H1 (cell line): ENCODE measurements at regions not wholly inside any gene's neighbourhood (a gene's known extent, or its start where the extent isn't known, plus 50 kb on each side); places are given as distances from the start of the nearest gene placed in this dataset.

ENCODE experiments used
- CTCF ChIA-PET: fragments of 300-600 bp; sonication (Branson Sonifier 250); formaldehyde crosslinking; loops from one replicate; lab custom pipeline; 2021; ENCODE audit not compliant: partially characterized antibody; lab: Charles Lee
- POLR2A ChIA-PET: fragments of 300-600 bp; sonication (Branson Sonifier 250); formaldehyde crosslinking; loops from one replicate; lab custom pipeline; 2021; ENCODE audit warnings: inconsistent platforms; ENCODE audit not compliant: partially characterized antibody; lab: Charles Lee
- DNase-seq, 2 experiments: peaks; one replicate each; pipeline versions ENCODE4 v3.0.0 to v3.0.0-alpha.2; 2010 to 2022; ENCODE audit warnings: low spot score in 2 of 2, low read depth in 1 of 2, mixed read lengths in 1 of 2
- FAIRE-seq: peaks from 2 replicates; lab custom pipeline; 2011; peaks lifted over from hg19 to GRCh38; lab: Jason Lieb, UNC
- H2AFZ ChIP-seq: 2 replicates; pipeline ENCODE4 v1.8.1; 2012; ENCODE audit warnings: low read length, inconsistent platforms
- H2AK5ac ChIP-seq: 2 replicates; pipeline ENCODE4 v1.6.1; 2013; ENCODE audit warnings: low read depth, low read length
- H2BK120ac ChIP-seq: replicated peaks from 2 replicates; pipeline ENCODE3; 2013; ENCODE audit warnings: low read depth, low read length, inconsistent platforms
- H2BK12ac ChIP-seq: 2 replicates; pipeline ENCODE4 v1.6.1; 2013; ENCODE audit warnings: low read depth, low read length
- H2BK15ac ChIP-seq: 2 replicates; pipeline ENCODE4 v1.6.1; 2013; ENCODE audit warnings: low read length
- H2BK20ac ChIP-seq: 2 replicates; pipeline ENCODE4 v1.6.1; 2013; ENCODE audit warnings: low read length
- H2BK5ac ChIP-seq: 2 replicates; pipeline ENCODE4 v1.6.1; 2013; ENCODE audit warnings: low read depth, low read length
- H3K14ac ChIP-seq: 2 replicates; pipeline ENCODE4 v1.6.1; 2013; ENCODE audit warnings: inconsistent platforms; ENCODE audit not compliant: insufficient read length
- H3K18ac ChIP-seq: 2 replicates; pipeline ENCODE4 v1.6.1; 2013; ENCODE audit warnings: low read length; ENCODE audit errors: extremely low read depth
- H3K23ac ChIP-seq: 2 replicates; pipeline ENCODE4 v1.6.1; 2013; ENCODE audit warnings: inconsistent platforms; ENCODE audit not compliant: insufficient read length
- H3K23me2 ChIP-seq: 2 replicates; pipeline ENCODE4 v1.6.1; 2013; ENCODE audit warnings: low read depth, low read length
- H3K27ac ChIP-seq: 2 replicates; pipeline ENCODE4 v1.6.1; 2011; ENCODE audit warnings: low read depth, low read length, inconsistent platforms
- H3K27me3 ChIP-seq, 4 experiments: replicated peaks in 1 of 4; 1 replicate in 1 of 4; 2 replicates in 3 of 4; pipeline versions ENCODE4 v1.6.1 to v1.8.1; 2011 to 2013; ENCODE audit warnings: low read length in 3 of 4, mild to moderate bottlenecking in 3 of 4, inconsistent platforms in 2 of 4, mixed read lengths in 2 of 4, moderate library complexity in 1 of 4; ENCODE audit not compliant: control insufficient read depth in 3 of 4, insufficient read depth in 3 of 4; ENCODE audit errors: extremely low read depth in 1 of 4
- H3K36me3 ChIP-seq, 4 experiments: 2 replicates each; pipeline versions ENCODE4 v1.6.1 to v1.8.1; 2011 to 2013; ENCODE audit warnings: mild to moderate bottlenecking in 4 of 4, low read length in 3 of 4, moderate library complexity in 2 of 4, control low read depth in 1 of 4, inconsistent platforms in 1 of 4; ENCODE audit not compliant: insufficient read depth in 4 of 4, control insufficient read depth in 2 of 4
- H3K4ac ChIP-seq: replicated peaks from 2 replicates; pipeline ENCODE3; 2013; ENCODE audit warnings: low read length, low read depth, mixed read lengths, inconsistent platforms; ENCODE audit not compliant: insufficient read length
- H3K4me1 ChIP-seq, 4 experiments: replicated peaks in 1 of 4; 1 replicate in 1 of 4; 2 replicates in 3 of 4; pipeline versions ENCODE4 v1.6.1 to v1.8.1; 2011 to 2013; ENCODE audit warnings: low read length in 3 of 4, inconsistent platforms in 2 of 4, mixed read lengths in 1 of 4; ENCODE audit not compliant: insufficient read depth in 4 of 4, control insufficient read depth in 3 of 4
- H3K4me2 ChIP-seq, 2 experiments: 2 replicates each; pipeline versions ENCODE4 v1.6.1 to v1.8.1; 2011 to 2013; ENCODE audit warnings: low read depth in 2 of 2, low read length in 2 of 2, control low read depth in 1 of 2, inconsistent platforms in 1 of 2, mild to moderate bottlenecking in 1 of 2; ENCODE audit not compliant: insufficient read depth in 1 of 2
- H3K4me3 ChIP-seq, 4 experiments: fragments of 200-600, 300-600 bp in 1 of 4; sonication (generic), shearing (Covaris generic), sonication (Bioruptor Twin) in 1 of 4; 2 replicates each; pipeline versions ENCODE4 v1.5.1 to v1.8.1; 2011 to 2016; ENCODE audit warnings: low read length in 4 of 4, low read depth in 3 of 4, control low read depth in 2 of 4, inconsistent platforms in 2 of 4, mild to moderate bottlenecking in 2 of 4, mixed read lengths in 1 of 4, moderate library complexity in 1 of 4; ENCODE audit not compliant: insufficient read depth in 2 of 4; ENCODE audit errors: extremely low read depth in 1 of 4
- H3K56ac ChIP-seq: replicated peaks from 2 replicates; pipeline ENCODE3; 2013; ENCODE audit warnings: low read depth, mild to moderate bottlenecking, mixed read lengths, low read length, inconsistent platforms; ENCODE audit not compliant: insufficient read length
- H3K79me1 ChIP-seq: 2 replicates; pipeline ENCODE4 v1.6.1; 2013; ENCODE audit warnings: low read depth, low read length, control low read depth
- H3K79me2 ChIP-seq, 2 experiments: 2 replicates each; pipeline versions ENCODE4 v1.6.1 to v1.8.1; 2012 to 2013; ENCODE audit warnings: low read length in 2 of 2, mild to moderate bottlenecking in 2 of 2, inconsistent platforms in 1 of 2; ENCODE audit not compliant: insufficient read depth in 2 of 2, control insufficient read depth in 1 of 2
- H3K9ac ChIP-seq, 4 experiments: replicated peaks in 1 of 4; 1 replicate in 1 of 4; 2 replicates in 3 of 4; pipeline versions ENCODE4 v1.6.1 to v1.8.1; 2011 to 2013; ENCODE audit warnings: low read depth in 3 of 4, low read length in 3 of 4, control low read depth in 2 of 4, mild to moderate bottlenecking in 2 of 4, moderate library complexity in 2 of 4, inconsistent platforms in 1 of 4; ENCODE audit errors: extremely low read depth in 1 of 4
- H3K9me3 ChIP-seq, 2 experiments: 2 replicates each; pipeline versions ENCODE4 v1.6.1 to v1.8.1; 2012 to 2013; ENCODE audit warnings: mild to moderate bottlenecking in 2 of 2, moderate library complexity in 2 of 2, control low read depth in 1 of 2, inconsistent platforms in 1 of 2, low read depth in 1 of 2, low read length in 1 of 2, mixed read lengths in 1 of 2; ENCODE audit not compliant: insufficient read depth in 2 of 2
- H4K20me1 ChIP-seq, 2 experiments: replicated peaks in 1 of 2; 2 replicates each; pipeline versions ENCODE3 to v1.8.1; 2011 to 2013; ENCODE audit warnings: inconsistent platforms in 2 of 2, low read length in 2 of 2, mild to moderate bottlenecking in 1 of 2; ENCODE audit not compliant: insufficient read depth in 2 of 2, control insufficient read depth in 1 of 2
- H4K5ac ChIP-seq: 2 replicates; pipeline ENCODE4 v1.6.1; 2013; ENCODE audit warnings: low read length, low read depth, mixed read lengths, inconsistent platforms; ENCODE audit not compliant: insufficient read length
- H4K8ac ChIP-seq: 2 replicates; pipeline ENCODE4 v1.8.0; 2013; ENCODE audit warnings: mild to moderate bottlenecking, moderate library complexity, low read length, inconsistent platforms; ENCODE audit not compliant: insufficient read depth; ENCODE audit errors: extremely low read depth
- H4K91ac ChIP-seq: replicated peaks from 2 replicates; pipeline ENCODE3; 2013; ENCODE audit warnings: low read length, mixed read lengths, inconsistent platforms; ENCODE audit not compliant: insufficient read length
- EP300 ChIP-seq, 2 experiments: IDR thresholded peaks; 1 replicate in 1 of 2; 2 replicates in 1 of 2; pipeline ENCODE4 v1.6.1; 2011 to 2012; ENCODE audit warnings: low read depth in 2 of 2, low read length in 2 of 2, mild to moderate bottlenecking in 2 of 2, borderline replicate concordance in 1 of 2, inconsistent platforms in 1 of 2, moderate library complexity in 1 of 2
- GABPA ChIP-seq: IDR thresholded peaks from 2 replicates; pipeline ENCODE4 v1.6.1; 2011; ENCODE audit warnings: mild to moderate bottlenecking, low read length, moderate library complexity, borderline replicate concordance; ENCODE audit not compliant: insufficient read depth
- KDM1A ChIP-seq: fragments of 200-600, 300-600 bp; sonication (generic); IDR thresholded peaks from 2 replicates; pipeline ENCODE4 v1.7.1; 2016; ENCODE audit warnings: mild to moderate bottlenecking, low read length, borderline replicate concordance
- PHF8 ChIP-seq: fragments of 200-600 bp; sonication (generic); conservative IDR thresholded peaks from 2 replicates; pipeline ENCODE4 v1.7.1; 2012; ENCODE audit warnings: low read depth, mild to moderate bottlenecking, inconsistent platforms, low read length, moderate library complexity
- RNF2 ChIP-seq: fragments of 200-900, 300-1000 bp; sonication (generic); IDR thresholded peaks from 2 replicates; pipeline ENCODE4 v1.7.1; 2016; ENCODE audit warnings: borderline replicate concordance, low read depth, mild to moderate bottlenecking, antibody characterized with exemption, low read length; ENCODE audit not compliant: poor library complexity, severe bottlenecking; ENCODE audit errors: missing control alignments
- SP4 ChIP-seq: IDR thresholded peaks from 2 replicates; pipeline ENCODE4 v1.6.1; 2012; ENCODE audit warnings: low read length, inconsistent platforms
- WGBS, 2 experiments: shearing (Covaris generic) in 1 of 2; methylation state at CpG; one replicate each; pipeline versions ENCODE4 v1.1.6 to v1.1.7; 2013 to 2015; ENCODE audit warnings: low lambda C conversion rate in 2 of 2, mixed read lengths in 2 of 2, inconsistent platforms in 1 of 2, low coverage in 1 of 2, missing lambda C conversion rate in 1 of 2; ENCODE audit not compliant: insufficient replicate concordance in 2 of 2, insufficient coverage in 1 of 2, insufficient read length in 1 of 2; ENCODE audit errors: extremely low coverage in 1 of 2, missing lambda C conversion rate in 1 of 2; 5-methylcytosine and 5-hydroxymethylcytosine counted together

GRCh38 chr9:134987376-134987775 lies 69.7 kb upstream of the FCN1 start:
- no peaks in the 10 kb centered on the region for H3K79me1 ChIP-seq
- FAIRE-seq: no peak
- H2BK20ac ChIP-seq: no peak overlapping the region
- CTCF ChIA-PET: interaction anchor here (1.1 to 1.5 kb wide), 2 partner anchors 26 to 129 kb away, joined by 3 read pairs; no protein-coding TSS in a partner anchor
- TF ChIP-seq PHF8 (no peak), KDM1A (no peak), RNF2 (no peak), EP300 (IDR thresholded peaks at IDR 0.05; ENCODE audit: borderline replicate concordance in 1 of 2, low read depth in 2 of 2, low read length in 2 of 2) (no peak), GABPA (no peak), SP4 (no peak)
- POLR2A ChIA-PET: interaction anchor here (0.6 kb wide), 1 partner anchor 253 kb away, joined by 3 read pairs; no protein-coding TSS in a partner anchor
- DNase-seq: no peak
- H3K56ac ChIP-seq: no peak overlapping the region
- no peak overlapping the region for H4K5ac ChIP-seq
- H3K14ac ChIP-seq: no peak overlapping the region
- peaks cover 0 to 7% (median 6%) of the 10 kb centered on the region in 4 experiments; a peak in 6 of 7 replicates for H3K4me1 ChIP-seq
- H3K4me3 ChIP-seq: no peak overlapping the region
- no peak overlapping the region for H4K8ac ChIP-seq
- no peaks in the 10 kb centered on the region for H3K79me2 ChIP-seq
- no peak overlapping the region for H2AFZ ChIP-seq
- H3K4ac ChIP-seq: no peak overlapping the region
- no peak overlapping the region for H2AK5ac ChIP-seq
- peaks cover 3 to 4% of the 10 kb centered on the region in 2 experiments; a peak in 3 of 4 replicates for H3K9me3 ChIP-seq
- WGBS, 2 experiments: 91% methylated on average over 6 of the region's 6 CpGs; no CpG with 5 or more reads in 1 of the 2 experiments
- no peaks in the 10 kb centered on the region for H3K23me2 ChIP-seq
- H2BK15ac ChIP-seq: no peak overlapping the region
- H3K4me2 ChIP-seq: no peak overlapping the region
- H3K23ac ChIP-seq: no peak overlapping the region
- H3K9ac ChIP-seq: no peak overlapping the region
- no peak overlapping the region for H3K27ac ChIP-seq
- no peak overlapping the region for H4K91ac ChIP-seq
- H3K27me3 ChIP-seq: no peaks in the 10 kb centered on the region
- H4K20me1 ChIP-seq: no peaks in the 10 kb centered on the region
- H2BK12ac ChIP-seq: no peak overlapping the region
- H2BK120ac ChIP-seq: no peak overlapping the region
- H3K18ac ChIP-seq: no peak overlapping the region
- no peaks in the 10 kb centered on the region for H3K36me3 ChIP-seq
- no peak overlapping the region for H2BK5ac ChIP-seq
